PC-9 (cell line): ENCODE measurements at regions not wholly inside any gene's neighbourhood (a gene's known extent, or its start where the extent isn't known, plus 50 kb on each side); places are given as distances from the start of the nearest gene placed in this dataset.

ENCODE experiments used
- BruUV-seq: library from RNA; stranded (reverse); fragments of 400-500 nt; replicated peaks from 2 replicates; lab custom pipeline; 2021; lab: Mats Ljungman, UMichigan
- CTCF ChIA-PET: fragments of 300-600 bp; sonication (Branson Sonifier 250); formaldehyde crosslinking; loops from one replicate; lab custom pipeline; 2022; ENCODE audit warnings: antibody characterized with exemption; lab: Charles Lee
- POLR2A ChIA-PET: fragments of 300-600 bp; sonication (Branson Sonifier 250); formaldehyde crosslinking; loops from one replicate; lab custom pipeline; 2022; ENCODE audit warnings: antibody characterized with exemption; ENCODE audit not compliant: unreplicated experiment; lab: Charles Lee
- DNase-seq, 2 experiments: peaks; one replicate each; pipeline versions ENCODE4 v3.0.0 to v3.0.0-alpha.2; 2015 to 2022; ENCODE audit warnings: mixed read lengths in 1 of 2
- H2AFZ ChIP-seq: fragments of 200-600 bp; sonication (generic); 2 replicates; pipeline ENCODE4 v1.8.1; 2017; ENCODE audit warnings: antibody characterized with exemption
- H3F3A ChIP-seq: fragments of 200-600 bp; sonication (generic); 2 replicates; pipeline ENCODE4 v1.8.1; 2017; ENCODE audit warnings: antibody characterized with exemption, mild to moderate bottlenecking, low read depth; ENCODE audit not compliant: insufficient read depth
- H3K27ac ChIP-seq: fragments of 200-600 bp; sonication (generic); 2 replicates; pipeline ENCODE4 v1.6.1; 2016; ENCODE audit warnings: mixed run types
- H3K27me3 ChIP-seq: fragments of 200-600 bp; sonication (generic); 2 replicates; pipeline ENCODE4 v1.6.1; 2016; ENCODE audit warnings: low read depth, mixed run types; ENCODE audit not compliant: insufficient read depth
- H3K36me3 ChIP-seq: fragments of 200-600 bp; sonication (generic); 2 replicates; pipeline ENCODE4 v1.6.1; 2016; ENCODE audit warnings: low read depth, mixed run types
- H3K4me1 ChIP-seq: fragments of 200-600 bp; sonication (generic); replicated peaks from 2 replicates; pipeline ENCODE4 v1.6.1; 2016; ENCODE audit warnings: mixed run types; ENCODE audit not compliant: insufficient read depth
- H3K4me2 ChIP-seq: fragments of 200-600 bp; sonication (generic); 2 replicates; pipeline ENCODE4 v1.6.1; 2017; ENCODE audit warnings: mixed run types
- H3K4me3 ChIP-seq: fragments of 200-600 bp; sonication (generic); 2 replicates; pipeline ENCODE4 v1.6.1; 2016; ENCODE audit warnings: mixed run types
- H3K79me2 ChIP-seq: fragments of 200-600 bp; sonication (generic); 2 replicates; pipeline ENCODE4 v1.6.1; 2017; ENCODE audit warnings: low read depth, mixed run types
- H3K9me2 ChIP-seq: fragments of 200-600 bp; sonication (generic); 2 replicates; pipeline ENCODE4 v1.8.1; 2017; ENCODE audit warnings: mild to moderate bottlenecking; ENCODE audit not compliant: insufficient read depth
- H3K9me3 ChIP-seq: fragments of 200-600 bp; sonication (generic); 2 replicates; pipeline ENCODE4 v1.8.1; 2016; ENCODE audit warnings: low read depth; ENCODE audit not compliant: insufficient read depth
- H4K20me1 ChIP-seq: fragments of 200-600 bp; sonication (generic); 2 replicates; pipeline ENCODE4 v1.8.1; 2017; ENCODE audit not compliant: insufficient read depth
- EZH2 ChIP-seq: fragments of 200-600 bp; sonication (generic); IDR thresholded peaks from 2 replicates; pipeline ENCODE4 v1.8.0; 2017; ENCODE audit warnings: antibody characterized with exemption, low read depth
- intact Hi-C: fragments of 100-400 bp; cut with micrococcal nuclease; formaldehyde crosslinking; loops from one replicate; pipeline ENCODE4 v1.10.0; 2022; ENCODE audit not compliant: unreplicated experiment
- TF ChIP-seq, protein P1 (sequence below): fragments of 200-600 bp; sonication (generic); conservative IDR thresholded peaks from 2 replicates; pipeline ENCODE4 v1.6.1; 2017; ENCODE audit warnings: mixed run types, antibody characterized with exemption, mild to moderate bottlenecking, moderate library complexity

DNA sequence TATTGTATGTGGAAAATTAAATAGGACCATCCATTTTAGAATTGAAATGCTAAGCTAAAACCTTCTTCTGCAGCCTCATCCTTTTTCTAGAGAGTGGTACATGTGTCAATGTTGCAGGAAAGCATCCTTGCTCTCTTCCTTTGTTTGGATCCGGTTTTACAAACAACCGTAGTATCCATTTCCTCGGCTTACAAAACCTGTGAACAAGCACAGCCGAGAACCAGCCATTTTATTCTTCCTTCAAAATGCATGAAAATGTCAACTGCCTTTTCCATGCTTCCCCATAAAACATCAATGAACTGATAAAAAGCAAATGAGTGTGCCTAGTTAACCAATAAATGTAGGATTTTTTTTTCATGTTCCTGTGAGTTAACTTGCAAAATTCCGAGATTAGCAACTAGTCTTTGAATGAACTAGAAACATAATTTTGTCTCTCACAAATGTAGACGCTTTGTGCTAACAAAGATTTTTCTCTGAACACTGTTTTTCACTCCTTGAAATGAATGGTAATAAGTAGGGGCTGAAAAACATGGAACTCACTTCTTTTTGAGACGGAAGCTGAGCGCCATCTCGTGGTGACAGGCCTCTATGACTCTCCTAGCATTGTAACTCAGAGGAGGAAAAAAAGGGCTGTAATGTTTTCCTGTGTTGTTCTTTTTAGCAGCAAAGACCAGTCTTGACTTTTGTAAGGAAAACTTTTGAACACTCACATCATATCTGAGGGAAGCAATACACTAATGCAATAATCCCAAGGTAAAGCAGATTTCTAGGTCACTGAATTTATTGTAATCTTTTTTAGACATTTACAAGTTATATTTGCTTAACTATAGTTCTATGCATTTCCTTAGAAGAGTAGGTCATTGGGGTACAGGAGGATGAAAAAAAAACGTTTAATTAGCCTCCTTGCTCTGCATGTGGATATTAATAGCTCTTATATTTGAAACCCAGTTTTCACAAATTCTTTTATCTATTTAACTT, 157.4 kb upstream of the FOXG1 start:
- no TSS peak for BruUV-seq
- Histone ChIP-seq H3F3A (no peaks in the 10 kb centered on the region), H3K9me2 (no peaks in the 10 kb centered on the region), H4K20me1 (no peaks in the 10 kb centered on the region), H2AFZ (no peak overlapping the region), H3K4me3 (no peak overlapping the region), H3K36me3 (no peaks in the 10 kb centered on the region), H3K79me2 (no peaks in the 10 kb centered on the region), H3K4me1 (no peaks in the 10 kb centered on the region), H3K4me2 (no peak overlapping the region), H3K9me3 (no peaks in the 10 kb centered on the region), H3K27ac (no peak overlapping the region), H3K27me3 (no peaks in the 10 kb centered on the region)
- DNase-seq: peak; percentile 39 to 49
- ChIA-PET CTCF (interaction anchor here (0.7 kb wide), 1 partner anchor 9 kb away, joined by 3 read pairs; no protein-coding TSS in a partner anchor), POLR2A (no interaction called here)
- TF ChIP-seq, protein P1, sequence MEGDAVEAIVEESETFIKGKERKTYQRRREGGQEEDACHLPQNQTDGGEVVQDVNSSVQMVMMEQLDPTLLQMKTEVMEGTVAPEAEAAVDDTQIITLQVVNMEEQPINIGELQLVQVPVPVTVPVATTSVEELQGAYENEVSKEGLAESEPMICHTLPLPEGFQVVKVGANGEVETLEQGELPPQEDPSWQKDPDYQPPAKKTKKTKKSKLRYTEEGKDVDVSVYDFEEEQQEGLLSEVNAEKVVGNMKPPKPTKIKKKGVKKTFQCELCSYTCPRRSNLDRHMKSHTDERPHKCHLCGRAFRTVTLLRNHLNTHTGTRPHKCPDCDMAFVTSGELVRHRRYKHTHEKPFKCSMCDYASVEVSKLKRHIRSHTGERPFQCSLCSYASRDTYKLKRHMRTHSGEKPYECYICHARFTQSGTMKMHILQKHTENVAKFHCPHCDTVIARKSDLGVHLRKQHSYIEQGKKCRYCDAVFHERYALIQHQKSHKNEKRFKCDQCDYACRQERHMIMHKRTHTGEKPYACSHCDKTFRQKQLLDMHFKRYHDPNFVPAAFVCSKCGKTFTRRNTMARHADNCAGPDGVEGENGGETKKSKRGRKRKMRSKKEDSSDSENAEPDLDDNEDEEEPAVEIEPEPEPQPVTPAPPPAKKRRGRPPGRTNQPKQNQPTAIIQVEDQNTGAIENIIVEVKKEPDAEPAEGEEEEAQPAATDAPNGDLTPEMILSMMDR: peak; percentile 83
- no peak for TF ChIP-seq EZH2
- intact Hi-C loops: loop anchor here (2.0 kb wide), 1 partner anchor 234 kb away; no protein-coding TSS in a partner anchor

DNA sequence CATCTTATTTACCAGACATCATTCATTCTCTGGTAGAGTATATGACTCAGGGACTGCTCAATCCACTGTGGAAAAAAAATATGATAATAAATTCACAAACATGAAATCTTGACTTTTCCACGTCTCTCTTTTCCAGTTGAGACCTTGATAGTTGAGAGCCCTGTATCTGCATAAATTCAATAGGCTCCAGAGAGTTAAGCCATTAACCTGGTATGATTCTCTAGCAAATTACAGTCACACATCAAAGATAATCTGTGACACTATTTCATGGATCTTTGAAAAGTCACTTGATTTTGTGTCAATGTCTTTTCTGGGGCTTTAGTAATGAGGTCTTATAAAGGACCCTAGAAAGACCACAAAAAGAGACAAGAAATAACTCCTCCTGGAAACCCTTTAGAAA, 154.2 kb upstream of the FOXG1 start:
- H3K4me3 ChIP-seq: no peak overlapping the region
- CTCF ChIA-PET: no interaction called here
- H3K79me2 ChIP-seq: no peaks in the 10 kb centered on the region
- H4K20me1 ChIP-seq: no peaks in the 10 kb centered on the region
- H3K9me2 ChIP-seq: no peaks in the 10 kb centered on the region
- H3K4me1 ChIP-seq: no peaks in the 10 kb centered on the region
- H3K9me3 ChIP-seq: no peaks in the 10 kb centered on the region
- H2AFZ ChIP-seq: no peak overlapping the region
- H3K27ac ChIP-seq: no peak overlapping the region
- no peak for DNase-seq
- TF ChIP-seq, protein P1: no peak
- TF ChIP-seq EZH2: no peak
- BruUV-seq: no TSS peak
- no peaks in the 10 kb centered on the region for H3K36me3 ChIP-seq
- H3K27me3 ChIP-seq: no peaks in the 10 kb centered on the region
- H3K4me2 ChIP-seq: no peak overlapping the region
- intact Hi-C loops: no loop called here
- POLR2A ChIA-PET: no interaction called here
- H3F3A ChIP-seq: no peaks in the 10 kb centered on the region

DNA sequence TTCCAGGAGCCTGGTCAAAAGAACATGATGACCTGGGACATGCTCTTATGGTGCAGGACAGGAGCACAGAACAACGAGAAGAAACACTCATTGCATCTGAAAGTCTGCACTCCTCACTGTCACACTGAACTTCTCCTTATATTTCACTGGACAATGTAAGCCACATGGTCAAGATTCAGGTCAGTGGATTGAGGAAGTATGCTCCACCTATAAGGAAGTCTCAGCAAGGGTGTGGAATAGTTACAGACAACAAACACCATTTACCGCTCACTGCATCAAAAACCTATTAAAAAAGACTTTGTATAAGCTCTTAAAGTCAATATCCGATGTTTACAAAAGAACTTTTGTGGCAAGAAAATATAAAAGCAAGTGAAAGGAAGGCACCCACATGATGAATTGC, 153.1 kb upstream of the FOXG1 start:
- Histone ChIP-seq H3K27me3 (no peaks in the 10 kb centered on the region), H3K36me3 (no peaks in the 10 kb centered on the region), H3K4me1 (no peaks in the 10 kb centered on the region), H3K9me2 (no peaks in the 10 kb centered on the region), H3K4me2 (no peak overlapping the region), H3K4me3 (no peak overlapping the region), H2AFZ (no peak overlapping the region), H3K9me3 (no peaks in the 10 kb centered on the region), H3K79me2 (no peaks in the 10 kb centered on the region), H3F3A (no peaks in the 10 kb centered on the region), H4K20me1 (no peaks in the 10 kb centered on the region), H3K27ac (no peak overlapping the region)
- no peak for DNase-seq
- no TSS peak for BruUV-seq
- CTCF ChIA-PET: no interaction called here
- intact Hi-C loops: no loop called here
- TF ChIP-seq, protein P1: no peak
- no peak for TF ChIP-seq EZH2
- POLR2A ChIA-PET: no interaction called here
